ENCODE measurements at regions not wholly inside any gene's neighbourhood (a gene's known extent, or its start where the extent isn't known, plus 50 kb on each side); places are given as distances from the start of the nearest gene placed in this dataset.

DNA sequence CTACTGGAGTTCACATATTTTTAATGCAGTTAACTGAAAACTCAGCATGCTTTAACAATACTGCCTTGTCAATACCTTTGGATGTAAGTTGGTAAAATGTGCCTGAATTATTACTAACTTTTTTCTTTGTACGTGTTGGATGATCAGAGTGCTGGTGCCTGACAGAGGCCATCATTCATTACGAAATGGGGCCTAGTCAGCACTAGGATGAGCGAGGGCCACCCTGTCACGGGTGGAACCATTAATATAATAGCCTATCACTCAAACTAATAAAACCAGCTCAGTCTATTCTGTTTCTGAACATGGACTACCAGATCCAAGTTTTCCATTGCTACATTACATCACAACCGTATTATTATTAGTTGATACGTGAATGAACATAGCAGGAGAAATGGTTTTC, 501.7 kb upstream of the TENM3 start:
- Histone ChIP-seq H3K9me3 (ENCODE audit: low read length) (no peaks in the 10 kb centered on the region), H3K4me1 (ENCODE audit: insufficient read depth, low read length) (no peaks in the 10 kb centered on the region), H3K4me2 (ENCODE audit: low read depth, low read length) (no peak overlapping the region), H3K27ac (ENCODE audit: extremely low read length, insufficient read depth, low read length) (no peak overlapping the region), H4K20me1 (ENCODE audit: insufficient read depth, low read length) (no peaks in the 10 kb centered on the region), H3K27me3 (ENCODE audit: control insufficient read depth in 1 of 2, insufficient read depth in 2 of 2, low read length in 2 of 2) (no peaks in the 10 kb centered on the region), H3K36me3 (replicated peaks in 1 of 2; ENCODE audit: control insufficient read depth in 1 of 2, insufficient read depth in 2 of 2, low read length in 2 of 2) (no peaks in the 10 kb centered on the region), H2AFZ (ENCODE audit: low read length) (no peak overlapping the region), H3K79me2 (ENCODE audit: insufficient read depth, low read length) (no peaks in the 10 kb centered on the region), H3K4me3 (replicated peaks in 1 of 3; ENCODE audit: insufficient read depth in 1 of 3, low read depth in 2 of 3, low read length in 3 of 3) (no peak overlapping the region), H3K9ac (ENCODE audit: insufficient read depth, low read depth, low read length) (no peak overlapping the region)
- ChIA-PET POLR2A (no interaction called here), CTCF (ENCODE audit: low intra/inter-chr PET ratio, low total read pairs) (no interaction called here)
- no peak for DNase-seq (ENCODE audit: low spot score)
- WGBS (ENCODE audit: low lambda C conversion rate), result 2% methylated on average over 6 of the region's 6 CpGs
- in situ Hi-C loops (cut with HindIII; ENCODE audit: extremely low pct_ligation_motif_present, low pct_unique_long_range_greater_than_20kb) (no loop called here), intact Hi-C loops (cut with micrococcal nuclease; ENCODE audit: unreplicated experiment) (no loop called here)
- no TSS peak for BruUV-seq (replicated peaks)
- TF ChIP-seq EED (CRISPR knock-in tag; IDR thresholded peaks at IDR 0.05) (no peak), NBN (conservative IDR thresholded peaks at IDR 0.05) (no peak), RFX1 (IDR thresholded peaks at IDR 0.05) (no peak), NR1H2 (CRISPR knock-in tag; IDR thresholded peaks at IDR 0.05; ENCODE audit: borderline replicate concordance, low read depth) (no peak), ZNF337 (CRISPR knock-in tag; IDR thresholded peaks at IDR 0.05; ENCODE audit: borderline replicate concordance, low read depth) (no peak), EHMT2 (IDR thresholded peaks at IDR 0.05; ENCODE audit: borderline replicate concordance, low read depth, low read length) (no peak), ZNF382 (CRISPR knock-in tag; IDR thresholded peaks at IDR 0.05; ENCODE audit: borderline replicate concordance) (no peak)
- TF ChIP-seq, protein P1, sequence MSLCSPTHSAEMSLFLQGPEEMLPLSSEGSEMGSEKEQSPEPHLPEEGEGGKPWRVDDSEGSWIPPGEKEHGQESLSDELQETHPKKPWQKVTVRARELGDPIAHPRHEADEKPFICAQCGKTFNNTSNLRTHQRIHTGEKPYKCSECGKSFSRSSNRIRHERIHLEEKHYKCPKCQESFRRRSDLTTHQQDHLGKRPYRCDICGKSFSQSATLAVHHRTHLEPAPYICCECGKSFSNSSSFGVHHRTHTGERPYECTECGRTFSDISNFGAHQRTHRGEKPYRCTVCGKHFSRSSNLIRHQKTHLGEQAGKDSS (CRISPR knock-in tag; IDR thresholded peaks at IDR 0.05; ENCODE audit: borderline replicate concordance, low read depth), result no peak
- no peak for FAIRE-seq
- no peak for ATAC-seq

DNA sequence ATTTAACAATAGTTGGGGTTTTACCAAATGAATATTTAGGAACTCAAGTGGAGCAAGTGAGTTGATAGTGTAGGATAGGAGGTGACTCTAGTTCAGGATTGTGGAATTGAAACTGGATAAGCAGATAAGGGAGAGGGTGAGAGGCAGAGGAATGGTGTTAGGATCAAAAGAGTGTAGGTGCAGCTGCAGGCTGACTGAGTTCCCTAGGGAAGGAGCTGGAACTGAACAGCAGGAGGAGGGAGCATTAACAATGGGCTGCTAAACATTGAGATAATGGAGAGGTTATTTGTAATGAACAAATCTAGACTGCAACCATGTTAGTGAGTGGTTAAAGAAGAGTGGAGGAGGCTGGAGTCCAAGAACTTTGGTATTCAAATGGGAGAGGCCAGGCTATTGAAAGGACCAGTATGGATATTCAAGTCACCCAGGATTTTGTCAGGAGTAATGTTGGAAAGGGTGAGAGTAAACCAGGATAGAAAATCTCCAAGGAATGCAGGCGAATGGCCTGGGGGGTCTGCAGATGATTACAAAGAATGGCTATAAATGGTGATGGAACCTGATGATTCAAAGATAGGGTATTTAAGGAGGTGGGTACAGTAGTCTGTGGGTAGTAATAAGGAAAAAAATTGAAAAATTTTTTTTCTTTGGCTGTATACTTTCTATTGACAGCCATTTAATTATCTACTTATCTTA, 497.1 kb upstream of the TENM3 start:
- in situ Hi-C loops (cut with HindIII; ENCODE audit: extremely low pct_ligation_motif_present, low pct_unique_long_range_greater_than_20kb), result no loop called here
- BruUV-seq (replicated peaks), result no TSS peak
- Histone ChIP-seq H3K36me3 (replicated peaks in 1 of 2; ENCODE audit: control insufficient read depth in 1 of 2, insufficient read depth in 2 of 2, low read length in 2 of 2) (no peaks in the 10 kb centered on the region), H2AFZ (ENCODE audit: low read length) (no peak overlapping the region), H3K4me2 (ENCODE audit: low read depth, low read length) (no peak overlapping the region), H3K4me3 (replicated peaks in 1 of 3; ENCODE audit: insufficient read depth in 1 of 3, low read depth in 2 of 3, low read length in 3 of 3) (no peak overlapping the region), H4K20me1 (ENCODE audit: insufficient read depth, low read length) (no peaks in the 10 kb centered on the region), H3K27ac (ENCODE audit: extremely low read length, insufficient read depth, low read length) (no peak overlapping the region), H3K9me3 (ENCODE audit: low read length) (no peaks in the 10 kb centered on the region), H3K27me3 (ENCODE audit: control insufficient read depth in 1 of 2, insufficient read depth in 2 of 2, low read length in 2 of 2) (0 out of 5 replicates have a peak, but pooled peaks cover 0 to 7% of the 10 kb centered on the region in 2 experiments), H3K4me1 (ENCODE audit: insufficient read depth, low read length) (no peaks in the 10 kb centered on the region), H3K79me2 (ENCODE audit: insufficient read depth, low read length) (no peaks in the 10 kb centered on the region), H3K9ac (ENCODE audit: insufficient read depth, low read depth, low read length) (no peak overlapping the region)
- TF ChIP-seq SAP130 (CRISPR knock-in tag; IDR thresholded peaks at IDR 0.05; ENCODE audit: low read depth) (no peak), ZNF326 (CRISPR knock-in tag; IDR thresholded peaks at IDR 0.05; ENCODE audit: borderline replicate concordance) (no peak), ZFP90 (CRISPR knock-in tag; IDR thresholded peaks at IDR 0.05; ENCODE audit: borderline replicate concordance) (no peak), ZNF383 (CRISPR knock-in tag; IDR thresholded peaks at IDR 0.05; ENCODE audit: borderline replicate concordance) (no peak), RBFOX2 (IDR thresholded peaks at IDR 0.05; ENCODE audit: low read depth, low read length) (no peak), SSRP1 (CRISPR knock-in tag; IDR thresholded peaks at IDR 0.05) (no peak), ZNF354B (CRISPR knock-in tag; IDR thresholded peaks at IDR 0.05) (no peak)
- TF ChIP-seq, protein P2, sequence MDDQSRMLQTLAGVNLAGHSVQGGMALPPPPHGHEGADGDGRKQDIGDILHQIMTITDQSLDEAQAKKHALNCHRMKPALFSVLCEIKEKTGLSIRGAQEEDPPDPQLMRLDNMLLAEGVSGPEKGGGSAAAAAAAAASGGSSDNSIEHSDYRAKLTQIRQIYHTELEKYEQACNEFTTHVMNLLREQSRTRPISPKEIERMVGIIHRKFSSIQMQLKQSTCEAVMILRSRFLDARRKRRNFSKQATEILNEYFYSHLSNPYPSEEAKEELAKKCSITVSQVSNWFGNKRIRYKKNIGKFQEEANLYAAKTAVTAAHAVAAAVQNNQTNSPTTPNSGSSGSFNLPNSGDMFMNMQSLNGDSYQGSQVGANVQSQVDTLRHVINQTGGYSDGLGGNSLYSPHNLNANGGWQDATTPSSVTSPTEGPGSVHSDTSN (CRISPR knock-in tag; IDR thresholded peaks at IDR 0.05; ENCODE audit: borderline replicate concordance), result no peak
- TF ChIP-seq, protein P3, sequence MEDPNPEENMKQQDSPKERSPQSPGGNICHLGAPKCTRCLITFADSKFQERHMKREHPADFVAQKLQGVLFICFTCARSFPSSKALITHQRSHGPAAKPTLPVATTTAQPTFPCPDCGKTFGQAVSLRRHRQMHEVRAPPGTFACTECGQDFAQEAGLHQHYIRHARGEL (CRISPR knock-in tag; IDR thresholded peaks at IDR 0.05), result no peak
- POLR2A ChIA-PET, result no interaction called here
- 0% methylated on average over 1 of the region's 1 CpG for WGBS (ENCODE audit: low lambda C conversion rate)
- ATAC-seq (no peak), DNase-seq (ENCODE audit: low spot score) (no peak), FAIRE-seq (no peak)
- CTCF ChIA-PET (ENCODE audit: low intra/inter-chr PET ratio, low total read pairs), result no interaction called here
- intact Hi-C loops (cut with micrococcal nuclease; ENCODE audit: unreplicated experiment), result no loop called here

Data from HepG2 (cell line).